ENCODE measurements at regions not wholly inside any gene's neighbourhood (a gene's known extent, or its start where the extent isn't known, plus 50 kb on each side); places are given as distances from the start of the nearest gene placed in this dataset.

DNA sequence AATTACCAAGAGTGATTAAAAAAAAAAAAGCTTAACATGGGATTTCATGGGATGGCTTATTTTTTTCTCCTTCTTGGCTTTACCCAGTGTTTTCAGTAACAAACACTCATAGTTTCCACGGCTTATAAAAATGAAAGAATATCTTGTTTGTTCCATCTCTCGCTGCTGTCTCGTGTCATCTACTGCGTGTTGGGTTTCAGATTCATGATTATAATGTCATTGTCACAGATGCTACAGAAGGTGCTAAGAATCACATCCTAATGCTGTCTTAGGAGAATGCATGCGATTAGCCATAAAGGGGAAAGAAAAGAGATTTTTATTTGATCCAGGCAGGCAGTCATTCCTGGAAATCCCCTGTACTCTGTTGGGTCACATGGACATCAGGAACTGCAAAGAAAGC lies 1267.6 kb upstream of the TMEM132C start:
- no peaks in the 10 kb centered on the region for H3K79me2 ChIP-seq (replicated peaks; ENCODE audit: insufficient read depth)
- no peak for TF ChIP-seq ZNF114 (CRISPR knock-in tag; IDR thresholded peaks at IDR 0.05)
- TF ChIP-seq, protein P1, sequence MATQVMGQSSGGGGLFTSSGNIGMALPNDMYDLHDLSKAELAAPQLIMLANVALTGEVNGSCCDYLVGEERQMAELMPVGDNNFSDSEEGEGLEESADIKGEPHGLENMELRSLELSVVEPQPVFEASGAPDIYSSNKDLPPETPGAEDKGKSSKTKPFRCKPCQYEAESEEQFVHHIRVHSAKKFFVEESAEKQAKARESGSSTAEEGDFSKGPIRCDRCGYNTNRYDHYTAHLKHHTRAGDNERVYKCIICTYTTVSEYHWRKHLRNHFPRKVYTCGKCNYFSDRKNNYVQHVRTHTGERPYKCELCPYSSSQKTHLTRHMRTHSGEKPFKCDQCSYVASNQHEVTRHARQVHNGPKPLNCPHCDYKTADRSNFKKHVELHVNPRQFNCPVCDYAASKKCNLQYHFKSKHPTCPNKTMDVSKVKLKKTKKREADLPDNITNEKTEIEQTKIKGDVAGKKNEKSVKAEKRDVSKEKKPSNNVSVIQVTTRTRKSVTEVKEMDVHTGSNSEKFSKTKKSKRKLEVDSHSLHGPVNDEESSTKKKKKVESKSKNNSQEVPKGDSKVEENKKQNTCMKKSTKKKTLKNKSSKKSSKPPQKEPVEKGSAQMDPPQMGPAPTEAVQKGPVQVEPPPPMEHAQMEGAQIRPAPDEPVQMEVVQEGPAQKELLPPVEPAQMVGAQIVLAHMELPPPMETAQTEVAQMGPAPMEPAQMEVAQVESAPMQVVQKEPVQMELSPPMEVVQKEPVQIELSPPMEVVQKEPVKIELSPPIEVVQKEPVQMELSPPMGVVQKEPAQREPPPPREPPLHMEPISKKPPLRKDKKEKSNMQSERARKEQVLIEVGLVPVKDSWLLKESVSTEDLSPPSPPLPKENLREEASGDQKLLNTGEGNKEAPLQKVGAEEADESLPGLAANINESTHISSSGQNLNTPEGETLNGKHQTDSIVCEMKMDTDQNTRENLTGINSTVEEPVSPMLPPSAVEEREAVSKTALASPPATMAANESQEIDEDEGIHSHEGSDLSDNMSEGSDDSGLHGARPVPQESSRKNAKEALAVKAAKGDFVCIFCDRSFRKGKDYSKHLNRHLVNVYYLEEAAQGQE (IDR thresholded peaks at IDR 0.05; ENCODE audit: unreplicated experiment): no peak
- no peak for TF ChIP-seq CREB1 (CRISPR knock-in tag; IDR thresholded peaks at IDR 0.05; ENCODE audit: low read depth)
- no peak for TF ChIP-seq POLR2AphosphoS5 (IDR thresholded peaks at IDR 0.05; ENCODE audit: low read depth)
- no peak for TF ChIP-seq ZNF462 (CRISPR knock-in tag; IDR thresholded peaks at IDR 0.05)
- TF ChIP-seq ZNF331 (CRISPR knock-in tag; IDR thresholded peaks at IDR 0.05; ENCODE audit: low read depth): no peak
- no peak for TF ChIP-seq ETS1 (IDR thresholded peaks at IDR 0.05)
- TF ChIP-seq, protein P2, sequence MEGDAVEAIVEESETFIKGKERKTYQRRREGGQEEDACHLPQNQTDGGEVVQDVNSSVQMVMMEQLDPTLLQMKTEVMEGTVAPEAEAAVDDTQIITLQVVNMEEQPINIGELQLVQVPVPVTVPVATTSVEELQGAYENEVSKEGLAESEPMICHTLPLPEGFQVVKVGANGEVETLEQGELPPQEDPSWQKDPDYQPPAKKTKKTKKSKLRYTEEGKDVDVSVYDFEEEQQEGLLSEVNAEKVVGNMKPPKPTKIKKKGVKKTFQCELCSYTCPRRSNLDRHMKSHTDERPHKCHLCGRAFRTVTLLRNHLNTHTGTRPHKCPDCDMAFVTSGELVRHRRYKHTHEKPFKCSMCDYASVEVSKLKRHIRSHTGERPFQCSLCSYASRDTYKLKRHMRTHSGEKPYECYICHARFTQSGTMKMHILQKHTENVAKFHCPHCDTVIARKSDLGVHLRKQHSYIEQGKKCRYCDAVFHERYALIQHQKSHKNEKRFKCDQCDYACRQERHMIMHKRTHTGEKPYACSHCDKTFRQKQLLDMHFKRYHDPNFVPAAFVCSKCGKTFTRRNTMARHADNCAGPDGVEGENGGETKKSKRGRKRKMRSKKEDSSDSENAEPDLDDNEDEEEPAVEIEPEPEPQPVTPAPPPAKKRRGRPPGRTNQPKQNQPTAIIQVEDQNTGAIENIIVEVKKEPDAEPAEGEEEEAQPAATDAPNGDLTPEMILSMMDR (conservative IDR thresholded peaks at IDR 0.05; ENCODE audit: low read depth in 2 of 2): no peak
- TF ChIP-seq STAT1 (IDR thresholded peaks at IDR 0.05; ENCODE audit: unreplicated experiment): no peak
- TF ChIP-seq EZH2 (IDR thresholded peaks at IDR 0.05; ENCODE audit: low read depth, unreplicated experiment): no peak
- no peak for TF ChIP-seq JUNB (IDR thresholded peaks at IDR 0.05; ENCODE audit: unreplicated experiment)
- no peak for TF ChIP-seq NANOG (IDR thresholded peaks at IDR 0.05; ENCODE audit: borderline replicate concordance)
- no peak for TF ChIP-seq EZH2phosphoT487 (IDR thresholded peaks at IDR 0.05; ENCODE audit: unreplicated experiment)
- DNase-seq (ENCODE audit: low spot score): no peak
- H3K27ac ChIP-seq (ENCODE audit: low read depth): no peak overlapping the region
- H3K9me2 ChIP-seq (ENCODE audit: insufficient read depth): no peaks in the 10 kb centered on the region
- no peaks in the 10 kb centered on the region for H3K27me3 ChIP-seq (ENCODE audit: insufficient read depth)
- no peaks in the 10 kb centered on the region; the same call in 1 of the 2 replicates for H3K36me3 ChIP-seq (ENCODE audit: insufficient read depth)
- H3K4me3 ChIP-seq: no peak overlapping the region
- no peak for ATAC-seq
- H3K27ac Mint-ChIP-seq: no peak overlapping the region
- no peak overlapping the region for H2AFZ ChIP-seq
- no peaks in the 10 kb centered on the region for H3K4me1 ChIP-seq (ENCODE audit: insufficient read depth)
- H3F3A ChIP-seq (replicated peaks; ENCODE audit: low read depth): no peaks in the 10 kb centered on the region
- no peaks in the 10 kb centered on the region for H3K27me3 Mint-ChIP-seq (ENCODE audit: insufficient read depth, low read depth, poor library complexity)
- no peak overlapping the region for H3K4me2 ChIP-seq
- H3K9me3 Mint-ChIP-seq: peaks cover 99% of the 10 kb centered on the region
- peaks cover 35% of the 10 kb centered on the region for H3K36me3 Mint-ChIP-seq (ENCODE audit: low read depth)
- no peaks in the 10 kb centered on the region for H4K20me1 ChIP-seq (replicated peaks; ENCODE audit: insufficient read depth)
- no peaks in the 10 kb centered on the region for H3K4me1 Mint-ChIP-seq
- H3K4me3 Mint-ChIP-seq: no peak overlapping the region
